ENCODE measurements at regions not wholly inside any gene's neighbourhood (a gene's known extent, or its start where the extent isn't known, plus 50 kb on each side); places are given as distances from the start of the nearest gene placed in this dataset.

- H2AFZ ChIP-seq (ENCODE audit: low read length) = no peak overlapping the region
- no peaks in the 10 kb centered on the region; a peak in 1 of 7 replicates for H3K27me3 ChIP-seq (replicated peaks in 1 of 4; ENCODE audit: control insufficient read depth in 3 of 4, extremely low read depth in 1 of 4, insufficient read depth in 3 of 4, low read length in 3 of 4)
- H3K18ac ChIP-seq (ENCODE audit: extremely low read depth, low read length) = no peak overlapping the region
- H3K4ac ChIP-seq (replicated peaks; ENCODE audit: insufficient read length, low read depth, low read length) = no peak overlapping the region
- no peaks in the 10 kb centered on the region for H3K4me1 ChIP-seq (replicated peaks in 1 of 4; ENCODE audit: control insufficient read depth in 3 of 4, insufficient read depth in 4 of 4, low read length in 3 of 4)
- peaks cover 76 to 80% of the 10 kb centered on the region in 2 experiments for H3K9me3 ChIP-seq (ENCODE audit: insufficient read depth in 2 of 2, low read depth in 1 of 2, low read length in 1 of 2)
- H3K79me2 ChIP-seq (ENCODE audit: control insufficient read depth in 1 of 2, insufficient read depth in 2 of 2, low read length in 2 of 2) = no peaks in the 10 kb centered on the region
- H3K56ac ChIP-seq (replicated peaks; ENCODE audit: insufficient read length, low read depth, low read length) = no peak overlapping the region
- FAIRE-seq = no peak
- no peak overlapping the region for H2BK15ac ChIP-seq (ENCODE audit: low read length)
- no peak overlapping the region for H3K23ac ChIP-seq (ENCODE audit: insufficient read length)
- H2BK12ac ChIP-seq (ENCODE audit: low read depth, low read length) = no peak overlapping the region
- no peak overlapping the region for H3K4me3 ChIP-seq (ENCODE audit: extremely low read depth in 1 of 4, insufficient read depth in 2 of 4, low read depth in 3 of 4, low read length in 4 of 4)
- no peak overlapping the region for H2AK5ac ChIP-seq (ENCODE audit: low read depth, low read length)
- no peak overlapping the region for H3K4me2 ChIP-seq (ENCODE audit: insufficient read depth in 1 of 2, low read depth in 2 of 2, low read length in 2 of 2)
- POLR2A ChIA-PET (ENCODE audit: partially characterized antibody) = no interaction called here
- no peak overlapping the region for H2BK5ac ChIP-seq (ENCODE audit: low read depth, low read length)
- H4K5ac ChIP-seq (ENCODE audit: insufficient read length, low read depth, low read length) = no peak overlapping the region
- no peak overlapping the region for H2BK120ac ChIP-seq (replicated peaks; ENCODE audit: low read depth, low read length)
- 68% methylated on average over 5 of the region's 5 CpGs; no CpG with 5 or more reads in 1 of the 2 experiments for WGBS, 2 experiments (ENCODE audit: extremely low coverage in 1 of 2, insufficient coverage in 1 of 2, insufficient read length in 1 of 2, insufficient replicate concordance in 2 of 2, low coverage in 1 of 2, low lambda C conversion rate in 2 of 2, missing lambda C conversion rate in 1 of 2)
- no peak for DNase-seq (ENCODE audit: low read depth in 1 of 2, low spot score in 2 of 2)
- H3K27ac ChIP-seq (ENCODE audit: low read depth, low read length) = no peak overlapping the region
- H4K8ac ChIP-seq (ENCODE audit: extremely low read depth, insufficient read depth, low read length) = no peak overlapping the region
- H2BK20ac ChIP-seq (ENCODE audit: low read length) = no peak overlapping the region
- CTCF ChIA-PET (ENCODE audit: partially characterized antibody) = no interaction called here
- H3K14ac ChIP-seq (ENCODE audit: insufficient read length) = no peak overlapping the region
- H3K79me1 ChIP-seq (ENCODE audit: low read depth, low read length) = no peaks in the 10 kb centered on the region
- no peaks in the 10 kb centered on the region for H4K20me1 ChIP-seq (replicated peaks in 1 of 2; ENCODE audit: control insufficient read depth in 1 of 2, insufficient read depth in 2 of 2, low read length in 2 of 2)
- no peak overlapping the region for H4K91ac ChIP-seq (replicated peaks; ENCODE audit: insufficient read length, low read length)
- no peak overlapping the region for H3K9ac ChIP-seq (replicated peaks in 1 of 4; ENCODE audit: extremely low read depth in 1 of 4, low read depth in 3 of 4, low read length in 3 of 4)
- H3K36me3 ChIP-seq (ENCODE audit: control insufficient read depth in 2 of 4, insufficient read depth in 4 of 4, low read length in 3 of 4) = no peaks in the 10 kb centered on the region
- H3K23me2 ChIP-seq (ENCODE audit: low read depth, low read length) = no peaks in the 10 kb centered on the region
- TF ChIP-seq TCF12 (IDR thresholded peaks at IDR 0.05; ENCODE audit: low read depth, low read length) (no peak), POLR2AphosphoS5 (IDR thresholded peaks at IDR 0.05; ENCODE audit: low read depth, low read length) (no peak), POU5F1 (IDR thresholded peaks at IDR 0.05; ENCODE audit: low read depth, low read length) (no peak), GTF2F1 (IDR thresholded peaks at IDR 0.05; ENCODE audit: borderline replicate concordance, low read depth, low read length) (no peak)
Observed at GRCh38 chr21:10463156-10463555, 58.2 kb upstream of the TPTE start.

All from H1 (cell line).